Osteocyte (in vitro differentiated cells): ENCODE measurements at regions not wholly inside any gene's neighbourhood (a gene's known extent, or its start where the extent isn't known, plus 50 kb on each side); places are given as distances from the start of the nearest gene placed in this dataset.

Source experiments
- DNase-seq: peaks from one replicate; pipeline ENCODE4 v3.0.0; 2021; ENCODE audit warnings: mixed read lengths; ENCODE audit not compliant: unreplicated experiment; ENCODE audit errors: extremely low spot score
- H3K27ac Mint-ChIP-seq: one replicate; pipeline ENCODE4 v1.8.0; 2021; ENCODE audit warnings: mild to moderate bottlenecking, mixed read lengths; ENCODE audit not compliant: unreplicated experiment
- H3K27me3 Mint-ChIP-seq: one replicate; pipeline ENCODE4 v1.8.0; 2021; ENCODE audit warnings: mixed read lengths; ENCODE audit not compliant: unreplicated experiment
- H3K36me3 Mint-ChIP-seq: one replicate; pipeline ENCODE4 v1.8.0; 2021; ENCODE audit warnings: mixed read lengths; ENCODE audit not compliant: unreplicated experiment
- H3K4me1 Mint-ChIP-seq: one replicate; pipeline ENCODE4 v1.8.0; 2021; ENCODE audit warnings: mixed read lengths; ENCODE audit not compliant: unreplicated experiment
- H3K4me3 Mint-ChIP-seq: one replicate; pipeline ENCODE4 v1.8.0; 2021; ENCODE audit warnings: mild to moderate bottlenecking, moderate library complexity, mixed read lengths; ENCODE audit not compliant: unreplicated experiment
- H3K9me3 Mint-ChIP-seq: one replicate; pipeline ENCODE4 v1.8.0; 2021; ENCODE audit warnings: mixed read lengths; ENCODE audit not compliant: unreplicated experiment
- CTCF ChIP-seq: fragments of 200-600 bp; sonication (generic); IDR thresholded peaks from 2 replicates; pipeline ENCODE4 v1.5.0; 2021; ENCODE audit warnings: antibody characterized with exemption, mild to moderate bottlenecking, moderate library complexity

DNA sequence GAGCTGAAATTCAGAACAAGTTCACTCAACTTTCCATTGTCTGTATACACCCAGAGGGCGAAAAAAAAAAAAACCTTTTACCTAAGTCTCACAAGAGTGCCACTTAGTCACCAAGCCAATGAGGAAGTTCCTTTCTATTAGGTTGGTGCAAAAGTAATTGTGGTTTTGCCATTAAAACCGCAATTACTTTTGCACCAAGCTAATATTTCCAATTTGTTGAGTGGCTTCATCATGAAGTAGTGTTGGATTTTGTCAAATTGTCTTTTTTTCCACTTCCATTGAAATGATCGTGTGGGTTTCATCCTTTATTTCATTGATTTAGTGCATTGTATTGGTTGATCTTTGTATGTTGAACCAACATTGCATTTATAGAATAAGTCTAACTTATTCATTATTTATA lies 253.9 kb downstream of the ZIC4 start:
- no peak for DNase-seq
- H3K27ac Mint-ChIP-seq = no peak overlapping the region
- no peak for TF ChIP-seq CTCF
- H3K4me1 Mint-ChIP-seq = no peaks in the 10 kb centered on the region
- no peaks in the 10 kb centered on the region for H3K27me3 Mint-ChIP-seq
- no peak overlapping the region for H3K4me3 Mint-ChIP-seq
- H3K9me3 Mint-ChIP-seq = peaks cover 11% of the 10 kb centered on the region
- no peaks in the 10 kb centered on the region for H3K36me3 Mint-ChIP-seq

- DNase-seq = no peak
- Mint-ChIP-seq H3K27me3 (no peaks in the 10 kb centered on the region), H3K36me3 (no peaks in the 10 kb centered on the region), H3K9me3 (no peaks in the 10 kb centered on the region), H3K4me1 (peaks cover 16% of the 10 kb centered on the region), H3K27ac (no peak overlapping the region), H3K4me3 (no peak overlapping the region)
- no peak for TF ChIP-seq CTCF
Measured at GRCh38 chr3:147141516-147142288, 264.6 kb downstream of the ZIC4 start.

- Mint-ChIP-seq H3K4me3 (no peak overlapping the region), H3K9me3 (no peaks in the 10 kb centered on the region), H3K4me1 (peaks cover 15% of the 10 kb centered on the region)
Measured at GRCh38 chr3:147139341-147139740, 267.0 kb downstream of the ZIC4 start.

GRCh38 chr3:147132168-147132567 lies 274.2 kb downstream of the ZIC4 start:
- no peak for TF ChIP-seq CTCF
- DNase-seq = no peak
- H3K27me3 Mint-ChIP-seq = no peaks in the 10 kb centered on the region
- no peak overlapping the region for H3K4me3 Mint-ChIP-seq
- peaks cover 5% of the 10 kb centered on the region for H3K4me1 Mint-ChIP-seq
- H3K9me3 Mint-ChIP-seq = peaks cover 18% of the 10 kb centered on the region
- peaks cover 9% of the 10 kb centered on the region for H3K36me3 Mint-ChIP-seq
- H3K27ac Mint-ChIP-seq = no peak overlapping the region

More at GRCh38 chr3:147139341-147139740, 267.0 kb downstream of the ZIC4 start:
- no peaks in the 10 kb centered on the region for H3K36me3 Mint-ChIP-seq
- H3K27me3 Mint-ChIP-seq = no peaks in the 10 kb centered on the region
- no peak overlapping the region for H3K27ac Mint-ChIP-seq
- TF ChIP-seq CTCF = no peak
- DNase-seq = no peak

GRCh38 chr3:147130461-147130860 lies 275.9 kb downstream of the ZIC4 start:
- peaks cover 5% of the 10 kb centered on the region for H3K4me1 Mint-ChIP-seq

More at GRCh38 chr3:147130461-147130860, 275.9 kb downstream of the ZIC4 start:
- no peak for TF ChIP-seq CTCF
- Mint-ChIP-seq H3K9me3 (peaks cover 18% of the 10 kb centered on the region), H3K4me3 (no peak overlapping the region), H3K27me3 (no peaks in the 10 kb centered on the region), H3K27ac (no peak overlapping the region), H3K36me3 (peaks cover 9% of the 10 kb centered on the region)
- DNase-seq = no peak
